ENCODE measurements at regions not wholly inside any gene's neighbourhood (a gene's known extent, or its start where the extent isn't known, plus 50 kb on each side); places are given as distances from the start of the nearest gene placed in this dataset.

GRCh38 chr7:155908385-155908784, 96.1 kb upstream of the SHH start:
- no peak overlapping the region for H2AFZ ChIP-seq
- no peak overlapping the region for H3K4me3 ChIP-seq
- no peaks in the 10 kb centered on the region for H3K9me3 ChIP-seq (ENCODE audit: low read depth)
- no peaks in the 10 kb centered on the region for H3K36me3 ChIP-seq (replicated peaks; ENCODE audit: insufficient read depth, low read depth)
- H3K79me2 ChIP-seq = no peaks in the 10 kb centered on the region
- no peak overlapping the region for H3K4me2 ChIP-seq
- peak overlapping the region; percentile 72 for H3K27ac ChIP-seq
- no peaks in the 10 kb centered on the region for H3K27me3 ChIP-seq
- no peaks in the 10 kb centered on the region for H3K9me2 ChIP-seq (replicated peaks; ENCODE audit: insufficient read depth)
- no peaks in the 10 kb centered on the region for H3K4me1 ChIP-seq (ENCODE audit: insufficient read depth)
- H4K20me1 ChIP-seq (ENCODE audit: insufficient read depth, poor library complexity, severe bottlenecking) = no peaks in the 10 kb centered on the region
- no peak for TF ChIP-seq EZH2 (IDR thresholded peaks at IDR 0.05; ENCODE audit: borderline replicate concordance)
- no peak for TF ChIP-seq EZH2phosphoT487 (IDR thresholded peaks at IDR 0.05; ENCODE audit: low read depth, severe bottlenecking, unreplicated experiment)
- TF ChIP-seq, protein P1, sequence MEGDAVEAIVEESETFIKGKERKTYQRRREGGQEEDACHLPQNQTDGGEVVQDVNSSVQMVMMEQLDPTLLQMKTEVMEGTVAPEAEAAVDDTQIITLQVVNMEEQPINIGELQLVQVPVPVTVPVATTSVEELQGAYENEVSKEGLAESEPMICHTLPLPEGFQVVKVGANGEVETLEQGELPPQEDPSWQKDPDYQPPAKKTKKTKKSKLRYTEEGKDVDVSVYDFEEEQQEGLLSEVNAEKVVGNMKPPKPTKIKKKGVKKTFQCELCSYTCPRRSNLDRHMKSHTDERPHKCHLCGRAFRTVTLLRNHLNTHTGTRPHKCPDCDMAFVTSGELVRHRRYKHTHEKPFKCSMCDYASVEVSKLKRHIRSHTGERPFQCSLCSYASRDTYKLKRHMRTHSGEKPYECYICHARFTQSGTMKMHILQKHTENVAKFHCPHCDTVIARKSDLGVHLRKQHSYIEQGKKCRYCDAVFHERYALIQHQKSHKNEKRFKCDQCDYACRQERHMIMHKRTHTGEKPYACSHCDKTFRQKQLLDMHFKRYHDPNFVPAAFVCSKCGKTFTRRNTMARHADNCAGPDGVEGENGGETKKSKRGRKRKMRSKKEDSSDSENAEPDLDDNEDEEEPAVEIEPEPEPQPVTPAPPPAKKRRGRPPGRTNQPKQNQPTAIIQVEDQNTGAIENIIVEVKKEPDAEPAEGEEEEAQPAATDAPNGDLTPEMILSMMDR (IDR thresholded peaks at IDR 0.05; ENCODE audit: poor library complexity) = no peak
- DNase-seq (ENCODE audit: low spot score) = no peak
- 77% methylated on average over 9 of the region's 9 CpGs for WGBS (ENCODE audit: low lambda C conversion rate, missing lambda C conversion rate)

DNA sequence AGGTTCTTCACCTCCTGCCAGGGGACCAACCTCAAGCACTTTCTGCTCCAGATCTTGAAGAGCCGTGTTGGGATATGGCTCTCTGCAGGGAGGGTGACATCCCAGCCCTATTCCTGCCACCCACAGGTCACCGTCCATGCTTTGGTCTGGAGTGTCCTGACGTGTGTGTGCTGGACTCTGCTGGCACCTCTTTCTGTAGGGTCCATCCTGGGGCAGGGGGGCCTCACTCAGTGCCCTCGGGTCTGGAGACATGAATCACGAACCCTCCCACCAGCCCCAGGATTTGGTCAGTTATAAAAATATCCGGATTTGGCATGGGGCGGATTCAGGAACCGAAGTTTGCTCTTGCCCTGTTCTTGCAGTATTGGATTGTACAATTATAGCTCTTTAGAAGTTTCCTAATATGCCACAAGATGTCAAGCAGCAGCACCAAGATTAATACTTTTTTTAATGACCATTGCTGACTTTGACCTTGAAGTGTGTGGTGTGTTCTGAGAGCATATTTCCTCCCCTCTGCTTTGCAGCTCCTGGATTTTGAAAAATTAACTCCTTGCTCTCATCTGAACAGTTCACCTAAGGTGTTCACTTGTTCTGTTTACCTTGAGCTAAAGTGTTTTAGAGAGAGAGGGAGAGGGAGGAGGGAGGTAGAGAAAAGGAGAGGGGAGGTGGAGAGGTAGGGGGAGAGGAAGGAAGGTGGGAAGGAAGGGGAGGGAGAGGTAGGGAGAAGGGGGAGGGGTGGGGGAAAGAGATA, 95.4 kb upstream of the SHH start:
- no peak overlapping the region for H3K4me3 ChIP-seq
- 77% methylated on average over 8 of the region's 8 CpGs for WGBS (ENCODE audit: low lambda C conversion rate, missing lambda C conversion rate)

DNA sequence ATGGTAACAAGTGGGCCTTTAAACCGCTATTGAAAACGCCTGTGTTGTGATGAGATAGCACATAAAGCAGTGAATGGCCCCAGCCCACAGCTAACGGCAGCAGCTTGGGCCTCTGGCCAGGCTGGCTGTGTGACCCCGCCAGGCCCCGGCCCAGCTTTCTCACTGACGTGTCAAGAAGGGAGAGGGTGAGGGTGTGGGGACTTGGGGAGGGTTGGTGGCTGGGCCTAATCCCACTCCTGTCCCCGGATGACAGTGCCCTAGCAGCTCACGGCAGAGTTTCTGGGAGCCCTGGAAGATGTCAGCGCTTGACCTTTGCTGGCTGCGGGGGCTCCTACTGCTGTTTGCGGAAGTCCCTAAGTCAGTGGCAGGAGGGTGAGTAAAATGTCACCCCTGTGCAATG, 88.9 kb upstream of the SHH start:
- TF ChIP-seq, protein P1 (IDR thresholded peaks at IDR 0.05; ENCODE audit: poor library complexity) = no peak
- no peak for TF ChIP-seq EZH2phosphoT487 (IDR thresholded peaks at IDR 0.05; ENCODE audit: low read depth, severe bottlenecking, unreplicated experiment)
- no peak for TF ChIP-seq EZH2 (IDR thresholded peaks at IDR 0.05; ENCODE audit: borderline replicate concordance)
- no peaks in the 10 kb centered on the region for H3K9me3 ChIP-seq (ENCODE audit: low read depth)
- H4K20me1 ChIP-seq (ENCODE audit: insufficient read depth, poor library complexity, severe bottlenecking) = no peaks in the 10 kb centered on the region
- H3K4me2 ChIP-seq = no peak overlapping the region
- H3K27ac ChIP-seq = no peak overlapping the region
- 92% methylated on average over 11 of the region's 11 CpGs for WGBS (ENCODE audit: low lambda C conversion rate, missing lambda C conversion rate)
- H3K27me3 ChIP-seq = no peaks in the 10 kb centered on the region
- no peak for DNase-seq (ENCODE audit: low spot score)
- no peaks in the 10 kb centered on the region for H3K79me2 ChIP-seq
- H3K4me3 ChIP-seq = no peak overlapping the region
- no peaks in the 10 kb centered on the region for H3K36me3 ChIP-seq (replicated peaks; ENCODE audit: insufficient read depth, low read depth)
- H2AFZ ChIP-seq = no peak overlapping the region
- H3K9me2 ChIP-seq (replicated peaks; ENCODE audit: insufficient read depth) = no peaks in the 10 kb centered on the region
- no peaks in the 10 kb centered on the region for H3K4me1 ChIP-seq (ENCODE audit: insufficient read depth)

More for the DNA sequence above, 95.4 kb upstream of the SHH start:
- no peaks in the 10 kb centered on the region for H3K36me3 ChIP-seq (replicated peaks; ENCODE audit: insufficient read depth, low read depth)
- no peak overlapping the region for H3K4me2 ChIP-seq
- H3K9me3 ChIP-seq (ENCODE audit: low read depth) = no peaks in the 10 kb centered on the region
- peak; percentile 29 for DNase-seq (ENCODE audit: low spot score)
- no peaks in the 10 kb centered on the region for H3K4me1 ChIP-seq (ENCODE audit: insufficient read depth)
- no peaks in the 10 kb centered on the region for H4K20me1 ChIP-seq (ENCODE audit: insufficient read depth, poor library complexity, severe bottlenecking)
- no peaks in the 10 kb centered on the region for H3K27me3 ChIP-seq
- H3K79me2 ChIP-seq = no peaks in the 10 kb centered on the region
- no peak for TF ChIP-seq EZH2 (IDR thresholded peaks at IDR 0.05; ENCODE audit: borderline replicate concordance)
- TF ChIP-seq, protein P1 (IDR thresholded peaks at IDR 0.05; ENCODE audit: poor library complexity) = no peak
- no peak for TF ChIP-seq EZH2phosphoT487 (IDR thresholded peaks at IDR 0.05; ENCODE audit: low read depth, severe bottlenecking, unreplicated experiment)
- H2AFZ ChIP-seq = no peak overlapping the region
- H3K27ac ChIP-seq = peak overlapping the region; percentile 72
- no peaks in the 10 kb centered on the region for H3K9me2 ChIP-seq (replicated peaks; ENCODE audit: insufficient read depth)

Measured in hepatocyte (in vitro differentiated cells).